Inferior parietal cortex (tissue), 1 donor: ENCODE measurements at regions not wholly inside any gene's neighbourhood (a gene's known extent, or its start where the extent isn't known, plus 50 kb on each side); places are given as distances from the start of the nearest gene placed in this dataset.

ENCODE experiments used
- DNase-seq: peaks from one replicate; pipeline ENCODE4 v3.0.0-alpha.2; 2016; ENCODE audit errors: extremely low spot score

GRCh38 chr3:168844894-168845482 is 749.3 kb upstream of the GOLIM4 start:
- no peak for DNase-seq

GRCh38 chr3:168844472-168844871 is 748.7 kb upstream of the GOLIM4 start:
- DNase-seq: no peak

- no peak for DNase-seq
These were observed 747.8 kb upstream of the GOLIM4 start for GRCh38 chr3:168843481-168843880.

- DNase-seq: no peak
These were observed 743.9 kb upstream of the GOLIM4 start for GRCh38 chr3:168839653-168840052.

GRCh38 chr3:168834558-168834957 is 738.8 kb upstream of the GOLIM4 start:
- no peak for DNase-seq

GRCh38 chr3:168828943-168829342 is 733.2 kb upstream of the GOLIM4 start:
- no peak for DNase-seq

GRCh38 chr3:168828536-168828935 is 732.8 kb upstream of the GOLIM4 start:
- DNase-seq: no peak

GRCh38 chr3:168828014-168828413 is 732.3 kb upstream of the GOLIM4 start:
- no peak for DNase-seq

GRCh38 chr3:168824107-168824506 is 728.4 kb upstream of the GOLIM4 start:
- DNase-seq: no peak

GRCh38 chr3:168823466-168823865 is 727.7 kb upstream of the GOLIM4 start:
- no peak for DNase-seq

GRCh38 chr3:168820810-168821415 is 725.2 kb upstream of the GOLIM4 start:
- DNase-seq: no peak

- DNase-seq: no peak
These were observed 721.5 kb upstream of the GOLIM4 start for GRCh38 chr3:168817177-168817576.

- no peak for DNase-seq
These were observed 720.2 kb upstream of the GOLIM4 start for GRCh38 chr3:168815946-168816345.

GRCh38 chr3:168813225-168813802 is 717.6 kb upstream of the GOLIM4 start:
- no peak for DNase-seq

- DNase-seq: no peak
These were observed 716.5 kb upstream of the GOLIM4 start for GRCh38 chr3:168812234-168812633.

GRCh38 chr3:168808596-168808995 is 712.9 kb upstream of the GOLIM4 start:
- no peak for DNase-seq

GRCh38 chr3:168807448-168807847 is 711.7 kb upstream of the GOLIM4 start:
- DNase-seq: no peak

- no peak for DNase-seq
These were observed 711.1 kb upstream of the GOLIM4 start for GRCh38 chr3:168806871-168807270.

- no peak for DNase-seq
These were observed 707.8 kb upstream of the GOLIM4 start for GRCh38 chr3:168803536-168803935.

- no peak for DNase-seq
These were observed 707.0 kb upstream of the GOLIM4 start for GRCh38 chr3:168802766-168803165.

- DNase-seq: no peak
These were observed 706.1 kb upstream of the GOLIM4 start for GRCh38 chr3:168801794-168802193.

GRCh38 chr3:168796339-168796738 is 700.6 kb upstream of the GOLIM4 start:
- DNase-seq: no peak

- no peak for DNase-seq
These were observed 698.7 kb upstream of the GOLIM4 start for GRCh38 chr3:168794427-168794826.

- DNase-seq: no peak
These were observed 686.5 kb upstream of the GOLIM4 start for GRCh38 chr3:168782193-168782592.
